ENCODE measurements at regions not wholly inside any gene's neighbourhood (a gene's known extent, or its start where the extent isn't known, plus 50 kb on each side); places are given as distances from the start of the nearest gene placed in this dataset.
"Not testable (repeated sequence)": the region's sequence is repeated elsewhere in the genome, so short reads cannot be mapped to it uniquely, and the experiment has no call there.

DNA sequence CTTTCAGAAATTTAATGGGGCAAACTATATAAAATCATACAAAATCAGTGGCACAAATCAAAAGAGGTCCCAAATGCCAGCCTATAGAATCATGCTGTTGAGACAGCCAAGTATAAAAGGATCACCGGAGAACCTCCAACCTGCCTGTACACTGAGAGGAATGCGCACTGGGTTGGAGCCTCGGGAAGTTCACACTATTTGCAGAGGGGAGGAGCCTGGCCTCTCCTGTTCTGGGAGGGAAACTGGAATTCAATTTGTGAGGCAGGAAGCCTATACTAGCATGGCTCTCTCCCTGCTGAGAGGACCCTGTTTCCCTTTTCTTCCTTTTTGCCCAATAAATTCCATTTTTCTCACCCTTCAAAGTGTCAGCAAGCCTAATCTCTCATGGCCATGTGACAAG lies 406.0 kb downstream of the HINT1 start:
- no peaks in the 10 kb centered on the region for H3K36me3 ChIP-seq
- WGBS, 2 donors, result 59 to 68% methylated on average over 3 of the region's 3 CpGs
- H3K4me3 ChIP-seq, result no peak overlapping the region
- no peak overlapping the region for H3K27ac ChIP-seq
- H3K9me3 ChIP-seq, result no peaks in the 10 kb centered on the region
- H3K4me1 ChIP-seq, result no peaks in the 10 kb centered on the region
- H3K27me3 ChIP-seq, result no peaks in the 10 kb centered on the region
- DNase-seq (ENCODE audit: low spot score in 2 of 2), result no peak
- no peak for TF ChIP-seq EP300 (IDR thresholded peaks at IDR 0.05)
- TF ChIP-seq, protein P1, sequence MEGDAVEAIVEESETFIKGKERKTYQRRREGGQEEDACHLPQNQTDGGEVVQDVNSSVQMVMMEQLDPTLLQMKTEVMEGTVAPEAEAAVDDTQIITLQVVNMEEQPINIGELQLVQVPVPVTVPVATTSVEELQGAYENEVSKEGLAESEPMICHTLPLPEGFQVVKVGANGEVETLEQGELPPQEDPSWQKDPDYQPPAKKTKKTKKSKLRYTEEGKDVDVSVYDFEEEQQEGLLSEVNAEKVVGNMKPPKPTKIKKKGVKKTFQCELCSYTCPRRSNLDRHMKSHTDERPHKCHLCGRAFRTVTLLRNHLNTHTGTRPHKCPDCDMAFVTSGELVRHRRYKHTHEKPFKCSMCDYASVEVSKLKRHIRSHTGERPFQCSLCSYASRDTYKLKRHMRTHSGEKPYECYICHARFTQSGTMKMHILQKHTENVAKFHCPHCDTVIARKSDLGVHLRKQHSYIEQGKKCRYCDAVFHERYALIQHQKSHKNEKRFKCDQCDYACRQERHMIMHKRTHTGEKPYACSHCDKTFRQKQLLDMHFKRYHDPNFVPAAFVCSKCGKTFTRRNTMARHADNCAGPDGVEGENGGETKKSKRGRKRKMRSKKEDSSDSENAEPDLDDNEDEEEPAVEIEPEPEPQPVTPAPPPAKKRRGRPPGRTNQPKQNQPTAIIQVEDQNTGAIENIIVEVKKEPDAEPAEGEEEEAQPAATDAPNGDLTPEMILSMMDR (IDR thresholded peaks at IDR 0.05), result no peak
- no peak for TF ChIP-seq POLR2A (IDR thresholded peaks at IDR 0.05)

DNA sequence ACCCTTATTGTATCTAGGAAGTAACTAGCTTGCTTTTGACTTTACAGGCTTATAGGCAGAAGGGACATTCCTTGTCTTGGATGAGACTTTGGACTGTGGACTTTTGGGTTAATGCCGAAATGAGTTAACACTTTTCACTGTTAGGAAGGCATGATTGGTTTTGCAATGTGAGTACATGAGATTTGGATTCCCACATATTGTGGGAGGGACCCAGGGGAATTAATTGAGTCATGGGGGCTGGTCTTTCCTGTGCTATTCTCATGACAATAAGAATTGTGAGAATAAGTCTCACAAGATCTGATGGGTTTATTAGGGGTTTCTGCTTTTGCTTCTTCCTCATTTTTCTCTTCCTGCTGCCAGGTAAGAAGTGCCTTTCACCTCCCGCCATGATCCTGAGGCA lies 417.5 kb downstream of the HINT1 start:
- Histone ChIP-seq H3K4me3 (no peak overlapping the region), H3K27me3 (no peaks in the 10 kb centered on the region), H3K36me3 (no peaks in the 10 kb centered on the region), H3K4me1 (no peaks in the 10 kb centered on the region), H3K27ac (no peak overlapping the region), H3K9me3 (peaks cover 0 to 6% (median 0%) of the 10 kb centered on the region in 4 donors)
- DNase-seq (ENCODE audit: low spot score in 2 of 2), result no peak
- WGBS, 2 donors, result 95 to 97% methylated on average over 2 of the region's 2 CpGs
- no peak for TF ChIP-seq EP300 (IDR thresholded peaks at IDR 0.05)
- no peak for TF ChIP-seq POLR2A (IDR thresholded peaks at IDR 0.05)
- TF ChIP-seq, protein P1 (IDR thresholded peaks at IDR 0.05), result no peak

DNA sequence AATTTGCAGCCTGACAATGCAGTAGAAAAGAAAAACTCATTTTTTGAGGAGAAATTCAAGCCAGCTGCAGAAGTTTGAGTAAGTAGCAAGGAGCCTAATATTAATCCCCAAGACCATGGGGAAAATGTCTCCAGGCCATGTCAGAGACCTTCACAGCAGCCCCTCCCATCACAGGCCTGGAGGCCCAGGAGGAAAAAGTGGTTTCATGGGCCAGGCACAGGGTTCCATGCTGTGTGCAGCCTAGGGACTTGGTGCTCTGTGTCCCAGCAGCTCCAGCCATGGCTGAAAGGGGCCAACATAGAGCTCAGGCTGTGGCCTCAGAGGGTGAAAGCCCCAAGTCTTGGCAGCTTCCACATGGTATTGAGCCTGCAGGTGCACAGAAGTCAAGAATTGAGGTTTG lies 418.4 kb downstream of the HINT1 start:
- H3K4me1 ChIP-seq; H3K27ac ChIP-seq; H3K27me3 ChIP-seq; H3K4me3 ChIP-seq; DNase-seq (ENCODE audit: low spot score in 2 of 2); H3K36me3 ChIP-seq; H3K9me3 ChIP-seq: not testable (repeated sequence)

DNA sequence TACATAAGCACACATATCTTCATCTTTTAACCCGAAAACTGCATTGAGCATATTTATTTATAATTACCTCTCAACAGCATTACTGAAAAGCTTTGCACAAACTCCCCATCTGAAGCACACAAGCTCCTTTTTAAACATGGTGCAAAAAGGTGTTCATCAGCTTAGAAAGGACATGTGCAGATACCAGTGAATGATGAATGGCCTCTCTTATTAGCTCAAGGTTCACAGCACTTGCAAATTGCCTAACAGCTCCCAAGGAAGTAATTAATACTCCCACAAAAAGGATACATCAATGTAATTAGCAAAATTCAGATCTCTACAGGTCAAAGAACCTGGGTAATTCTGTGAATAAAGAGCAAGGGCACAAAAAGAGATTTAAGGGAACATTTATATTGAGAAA lies 422.0 kb downstream of the HINT1 start:
- TF ChIP-seq, protein P1 (IDR thresholded peaks at IDR 0.05), result no peak
- TF ChIP-seq POLR2A (IDR thresholded peaks at IDR 0.05) (no peak), EP300 (IDR thresholded peaks at IDR 0.05) (no peak)
- H3K4me3 ChIP-seq, result no peak overlapping the region
- H3K9me3 ChIP-seq, result peaks cover 0 to 18% (median 0%) of the 10 kb centered on the region in 4 donors
- 82 to 92% methylated on average over 1 of the region's 1 CpG for WGBS, 2 donors
- H3K27ac ChIP-seq, result no peak overlapping the region
- no peaks in the 10 kb centered on the region for H3K36me3 ChIP-seq
- DNase-seq (ENCODE audit: low spot score in 2 of 2), result no peak
- H3K4me1 ChIP-seq, result no peaks in the 10 kb centered on the region
- no peaks in the 10 kb centered on the region for H3K27me3 ChIP-seq

DNA sequence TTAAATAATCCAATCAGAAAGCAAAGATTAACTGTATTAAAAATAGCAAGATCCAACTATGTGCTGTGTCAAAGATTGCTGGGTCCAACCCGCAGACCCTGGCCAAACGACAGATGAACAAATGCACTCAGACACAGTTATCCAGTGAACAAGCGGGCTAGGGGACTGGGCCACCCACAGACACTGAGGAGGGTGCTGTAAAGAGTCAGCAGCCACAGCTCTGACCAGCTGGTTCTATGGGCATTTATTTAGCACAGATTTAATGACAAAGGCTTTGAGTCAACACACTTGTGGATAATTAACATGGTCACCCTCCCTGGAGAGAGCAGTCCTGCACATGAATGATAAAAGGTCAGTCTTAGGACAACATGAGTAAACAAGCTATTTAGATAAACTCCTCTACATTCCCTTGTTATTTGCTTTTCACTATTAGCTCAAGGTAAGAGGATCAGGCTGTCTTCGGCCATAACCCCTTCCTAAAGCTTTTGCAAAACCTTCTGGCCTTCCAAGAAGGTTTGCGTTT lies 424.9 kb downstream of the HINT1 start:
- no peaks in the 10 kb centered on the region for H3K4me1 ChIP-seq
- no peak for DNase-seq (ENCODE audit: low spot score in 2 of 2)
- WGBS, 2 donors, result 92 to 96% methylated on average over 5 of the region's 5 CpGs
- no peak for TF ChIP-seq POLR2A (IDR thresholded peaks at IDR 0.05)
- TF ChIP-seq EP300 (IDR thresholded peaks at IDR 0.05), result no peak
- TF ChIP-seq, protein P1 (IDR thresholded peaks at IDR 0.05), result no peak
- no peak overlapping the region for H3K27ac ChIP-seq
- no peaks in the 10 kb centered on the region for H3K27me3 ChIP-seq
- H3K36me3 ChIP-seq, result no peaks in the 10 kb centered on the region
- peaks cover 0 to 11% (median 0%) of the 10 kb centered on the region in 4 donors for H3K9me3 ChIP-seq
- no peak overlapping the region for H3K4me3 ChIP-seq

DNA sequence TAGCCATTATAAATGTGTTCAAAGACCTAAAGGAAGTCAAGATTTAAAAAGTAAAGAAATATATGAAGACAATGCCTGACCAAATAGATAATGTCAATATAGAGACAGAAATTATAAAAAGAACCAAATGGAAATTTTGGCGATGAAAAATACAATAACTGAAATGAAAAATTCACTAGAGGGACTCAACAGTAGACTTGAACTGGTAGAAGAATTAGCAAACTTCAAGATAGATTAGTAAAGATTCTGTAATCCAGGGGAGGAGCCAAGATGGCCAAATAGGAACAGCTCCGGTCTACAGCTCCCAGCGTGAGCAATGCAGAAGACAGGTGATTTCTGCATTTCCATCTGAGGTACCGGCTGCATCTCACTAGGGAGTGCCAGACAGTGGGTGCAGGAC lies 433.2 kb downstream of the HINT1 start:
- TF ChIP-seq EP300 (IDR thresholded peaks at IDR 0.05) (no peak), POLR2A (IDR thresholded peaks at IDR 0.05) (no peak)
- TF ChIP-seq, protein P1 (IDR thresholded peaks at IDR 0.05), result no peak
- H3K27me3 ChIP-seq, result no peaks in the 10 kb centered on the region
- 94 to 95% methylated on average over 4 of the region's 4 CpGs for WGBS, 2 donors

More for the DNA sequence above, 433.2 kb downstream of the HINT1 start:
- no peak overlapping the region for H3K4me3 ChIP-seq
- H3K36me3 ChIP-seq, result no peaks in the 10 kb centered on the region
- H3K4me1 ChIP-seq, result no peaks in the 10 kb centered on the region
- DNase-seq (ENCODE audit: low spot score in 2 of 2), result no peak
- no peak overlapping the region for H3K27ac ChIP-seq
- peaks cover 0 to 20% (median 0%) of the 10 kb centered on the region in 4 donors for H3K9me3 ChIP-seq
